Stimulated activated CD8-positive, alpha-beta memory T cell treated with anti-CD3 and anti-CD28 coated beads, Interleukin-15, amount 100 ng/mL, for 1 hour (primary cell): ENCODE measurements at regions not wholly inside any gene's neighbourhood (a gene's known extent, or its start where the extent isn't known, plus 50 kb on each side); places are given as distances from the start of the nearest gene placed in this dataset.

Source experiments
- DNase-seq: peaks from one replicate; pipeline ENCODE4 v3.0.0-alpha.2; 2020; ENCODE audit warnings: low read depth

DNA sequence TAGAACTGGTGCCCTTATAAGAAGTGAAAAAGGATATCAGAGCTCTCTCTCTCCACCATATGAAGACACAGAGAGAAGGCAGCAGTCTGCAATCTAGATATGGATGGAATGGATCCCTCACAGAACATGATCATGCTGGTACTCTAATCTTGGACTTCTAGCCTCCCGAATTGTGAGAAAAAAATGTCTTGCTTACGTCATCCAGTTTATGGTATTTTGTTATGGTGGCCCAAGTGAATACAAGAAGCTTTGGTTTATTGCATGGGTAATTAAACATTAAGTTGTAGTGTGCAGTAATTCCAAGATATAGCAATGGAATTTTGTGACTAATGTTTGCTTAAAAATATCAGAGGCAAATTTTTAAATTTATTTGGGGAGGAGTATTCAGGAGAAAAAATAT lies 1667.4 kb upstream of the SLC39A10 start:
- DNase-seq: no peak

GRCh38 chr2:193988784-193989183 lies 1668.2 kb upstream of the SLC39A10 start:
- no peak for DNase-seq

DNA sequence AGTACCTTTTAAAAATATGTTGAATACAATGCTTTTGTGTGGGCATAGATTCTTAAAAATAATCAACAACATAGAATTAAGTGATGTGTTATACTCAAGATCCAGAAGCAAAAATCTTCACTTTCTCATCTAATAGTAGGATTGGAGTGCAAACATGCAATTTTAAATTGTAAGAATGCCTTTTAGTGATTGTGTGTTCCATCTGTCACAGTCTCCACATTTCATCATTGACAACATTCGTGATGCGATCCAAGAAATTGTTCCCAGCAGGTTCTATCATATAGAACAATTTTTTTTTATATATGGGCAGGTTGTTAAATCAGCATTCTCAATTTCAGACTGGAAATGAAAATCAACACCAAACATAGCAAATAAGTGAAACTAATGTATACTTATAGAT lies 1671.8 kb upstream of the SLC39A10 start:
- no peak for DNase-seq

- no peak for DNase-seq
Measured at GRCh38 chr2:193980599-193980998, 1676.4 kb upstream of the SLC39A10 start.

GRCh38 chr2:193973781-193974180 lies 1683.2 kb upstream of the SLC39A10 start:
- DNase-seq: no peak

DNA sequence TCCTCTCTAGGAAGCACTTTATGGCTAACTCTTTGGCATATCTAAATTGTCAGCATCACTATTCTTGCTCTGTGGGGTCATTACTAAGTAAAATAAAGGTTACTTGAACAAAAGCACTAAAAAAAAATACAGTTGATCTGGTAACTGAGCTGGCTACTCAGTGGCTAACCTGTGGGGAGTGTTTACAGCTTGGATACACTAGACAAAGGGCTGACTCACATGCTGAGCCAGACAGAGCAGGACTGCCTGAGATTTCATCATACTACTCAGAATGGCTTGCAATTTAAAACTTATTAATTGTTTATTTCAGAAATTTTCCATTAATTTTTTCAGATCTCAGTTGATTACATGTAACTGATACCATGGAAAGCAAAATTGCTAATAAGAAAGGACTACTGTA lies 1690.4 kb upstream of the SLC39A10 start:
- DNase-seq: no peak

DNA sequence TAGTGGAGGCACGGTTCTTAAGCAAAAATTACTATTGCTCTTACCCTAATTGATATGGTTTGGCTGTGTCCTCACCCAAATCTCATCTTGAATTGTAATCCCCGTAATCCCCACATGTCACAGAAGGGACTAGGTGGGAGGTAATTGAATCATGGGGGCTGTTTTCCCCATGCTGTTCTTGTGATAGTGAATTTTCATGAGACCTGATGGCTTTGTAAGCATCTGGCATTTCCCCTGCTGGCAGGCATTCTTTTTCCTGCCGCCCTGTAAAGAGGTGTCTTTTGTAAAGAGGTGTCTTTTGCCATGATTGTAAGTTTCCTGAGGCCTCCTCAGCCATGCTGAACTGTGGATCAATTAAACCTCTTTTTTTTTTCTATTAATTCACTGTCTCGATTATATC lies 1691.8 kb upstream of the SLC39A10 start:
- DNase-seq: no peak

DNA sequence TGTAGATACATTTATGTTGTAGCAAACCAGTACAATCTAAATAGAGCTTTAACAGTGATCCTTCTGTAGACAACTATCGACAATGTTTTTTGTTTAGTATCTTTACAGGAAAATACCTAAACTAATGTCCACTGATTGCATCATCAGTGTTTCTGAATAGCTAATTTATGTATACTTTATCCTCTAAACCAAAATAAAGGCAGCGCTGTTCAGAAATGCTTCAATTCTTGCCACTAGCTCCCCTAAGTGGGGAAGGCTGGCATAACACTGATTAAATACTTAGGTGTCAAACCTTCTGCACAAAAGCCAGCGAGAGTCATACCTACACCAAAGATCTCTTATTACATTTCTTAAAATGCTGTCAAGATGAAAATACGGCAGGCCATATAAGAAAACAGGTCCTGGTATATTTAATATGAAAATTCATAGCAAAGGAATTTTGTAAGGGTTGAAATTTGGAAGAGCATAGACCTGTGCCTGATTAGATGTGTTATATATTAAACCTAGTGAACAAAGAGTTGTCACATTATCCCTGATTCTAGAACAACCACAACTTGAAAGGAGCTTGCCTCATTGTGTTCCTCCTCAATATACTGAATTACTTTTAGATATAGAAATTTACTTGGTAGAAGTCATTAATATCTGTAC lies 1693.4 kb upstream of the SLC39A10 start:
- DNase-seq: no peak

DNA sequence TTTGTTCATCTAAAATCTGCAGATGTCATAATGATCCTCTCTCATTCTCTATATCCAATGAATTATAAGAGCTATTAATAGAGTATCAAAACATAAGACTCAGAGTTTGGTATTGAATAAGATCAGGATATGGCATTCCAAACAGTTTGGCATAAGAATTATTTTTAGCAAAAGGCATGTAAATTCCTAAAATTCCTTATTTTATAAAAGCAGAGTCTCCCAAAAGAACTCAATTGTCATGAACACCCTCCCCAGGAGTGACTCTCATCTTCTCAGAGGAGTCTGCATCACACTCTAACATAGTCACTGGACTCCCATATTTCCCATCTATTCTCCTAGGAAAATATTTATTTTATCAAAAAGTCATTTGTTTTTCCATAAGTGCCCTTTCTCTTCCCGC lies 1710.2 kb upstream of the SLC39A10 start:
- no peak for DNase-seq

DNA sequence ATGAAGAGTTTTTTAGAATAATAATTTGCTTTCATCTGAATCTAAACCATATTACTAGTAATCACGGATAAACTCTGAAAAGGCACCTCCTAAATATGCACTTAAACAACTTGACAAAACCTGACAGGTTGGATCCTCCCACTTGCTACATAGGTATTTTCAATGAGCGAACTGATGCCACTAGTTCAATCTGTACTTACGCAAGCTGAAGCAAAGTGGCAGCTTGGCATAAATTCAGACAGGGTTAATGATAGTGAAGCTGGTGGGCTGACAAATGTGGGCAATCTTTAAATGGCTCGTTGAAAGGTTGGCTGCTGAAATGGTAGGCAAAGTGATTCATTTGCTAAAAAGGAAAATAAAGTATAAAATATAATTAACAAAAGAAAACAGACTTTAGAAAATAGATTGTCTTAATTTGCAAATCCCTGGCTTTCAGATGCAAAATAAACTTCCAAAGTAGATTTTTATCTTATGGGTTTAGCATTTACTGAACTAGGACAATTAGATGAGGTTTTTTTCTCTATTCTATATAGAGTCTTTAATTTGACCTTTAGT lies 1713.5 kb upstream of the SLC39A10 start:
- DNase-seq: no peak

- DNase-seq: no peak
Measured at GRCh38 chr2:193935114-193935513, 1721.9 kb upstream of the SLC39A10 start.

DNA sequence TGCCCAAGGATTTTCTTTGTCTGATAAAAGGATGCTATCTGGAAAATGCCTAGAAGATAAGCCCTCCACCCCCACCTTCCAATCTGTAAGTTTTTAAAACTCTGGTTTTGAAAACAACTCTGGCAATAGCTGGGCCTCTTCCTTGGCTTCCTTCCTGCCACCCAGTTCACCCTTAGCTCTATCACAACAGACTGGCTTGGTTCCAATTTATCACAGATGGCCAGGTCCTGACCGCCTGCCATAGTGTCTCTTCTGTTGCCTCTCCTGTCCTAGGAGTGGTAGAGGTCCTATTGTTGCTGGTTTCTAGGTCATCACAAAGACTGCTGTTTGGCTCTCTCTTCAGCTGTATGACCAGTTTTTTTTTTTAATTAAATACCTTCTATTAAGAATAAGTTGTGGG lies 1727.9 kb upstream of the SLC39A10 start:
- DNase-seq: no peak

- no peak for DNase-seq
Measured at GRCh38 chr2:193907561-193907960, 1712.8 kb upstream of the TMEFF2 start.

- DNase-seq: no peak
Measured at GRCh38 chr2:193900292-193900691, 1705.6 kb upstream of the TMEFF2 start.

DNA sequence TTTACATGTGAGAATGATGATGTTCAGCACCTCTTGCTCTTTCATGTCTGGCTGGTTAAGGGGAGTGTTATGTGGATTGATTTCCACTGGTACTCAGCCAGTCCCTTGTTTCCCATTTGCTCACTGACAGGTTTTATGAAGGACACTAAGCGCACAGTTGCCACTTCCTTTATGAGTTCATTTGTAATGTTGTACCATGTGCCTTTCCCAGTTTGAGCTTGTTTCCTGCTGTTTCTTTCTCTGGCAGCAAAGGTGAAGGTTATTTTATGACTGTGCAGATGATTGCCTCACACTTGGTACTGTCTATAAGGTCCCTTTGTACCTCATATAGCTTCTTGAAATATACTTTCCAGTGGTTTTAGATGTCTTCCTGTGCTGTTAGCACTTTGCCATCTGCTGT lies 1700.5 kb upstream of the TMEFF2 start:
- no peak for DNase-seq

GRCh38 chr2:193894081-193894480 lies 1699.3 kb upstream of the TMEFF2 start:
- no peak for DNase-seq

GRCh38 chr2:193891023-193891422 lies 1696.3 kb upstream of the TMEFF2 start:
- no peak for DNase-seq

DNA sequence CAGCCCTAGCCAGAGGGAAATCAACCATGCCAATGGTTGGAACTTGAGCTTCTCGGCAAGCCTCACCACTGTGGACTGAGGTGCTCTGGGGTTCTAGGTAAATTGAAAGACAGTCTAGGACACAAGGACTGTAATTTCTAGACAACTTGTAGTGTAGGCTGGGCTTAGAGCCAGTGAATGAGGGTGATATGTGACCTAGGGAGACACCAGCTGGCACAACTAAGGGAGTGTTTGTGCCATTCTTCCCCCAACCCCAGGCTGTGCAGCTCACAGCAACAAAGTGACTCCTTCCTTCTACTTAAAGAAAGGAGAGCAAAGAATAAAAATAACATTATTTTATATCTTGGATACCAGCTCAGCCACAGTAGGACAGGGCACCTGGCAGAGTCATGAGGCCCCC lies 1690.7 kb upstream of the TMEFF2 start:
- DNase-seq: no peak

GRCh38 chr2:193883820-193884219 lies 1689.1 kb upstream of the TMEFF2 start:
- DNase-seq: no peak

- no peak for DNase-seq
Measured at GRCh38 chr2:193876980-193877379, 1682.2 kb upstream of the TMEFF2 start.

DNA sequence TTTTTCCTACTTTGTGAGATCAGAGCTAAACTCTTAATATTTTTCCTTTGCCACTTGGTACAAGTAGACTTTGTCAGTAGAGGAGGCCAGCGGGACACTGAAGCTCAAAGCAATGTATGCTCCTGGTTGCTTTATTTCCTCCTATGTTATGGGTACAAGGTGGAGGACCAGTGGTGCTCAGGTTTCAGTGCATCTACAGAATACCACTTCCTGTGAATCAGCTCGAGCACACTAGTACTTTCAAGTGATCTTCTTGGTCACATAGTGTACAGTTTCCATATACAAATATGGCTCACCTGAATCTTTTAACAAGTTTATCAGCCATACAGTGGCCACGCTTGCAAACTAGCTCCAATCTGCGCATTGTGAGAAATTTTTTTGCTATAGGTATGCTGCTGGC lies 1674.8 kb upstream of the TMEFF2 start:
- DNase-seq: no peak

GRCh38 chr2:193868833-193869232 lies 1674.1 kb upstream of the TMEFF2 start:
- no peak for DNase-seq

- DNase-seq: no peak
Measured at GRCh38 chr2:193868132-193868531, 1673.4 kb upstream of the TMEFF2 start.

GRCh38 chr2:193867454-193867853 lies 1672.7 kb upstream of the TMEFF2 start:
- no peak for DNase-seq
